ENCODE measurements at regions not wholly inside any gene's neighbourhood (a gene's known extent, or its start where the extent isn't known, plus 50 kb on each side); places are given as distances from the start of the nearest gene placed in this dataset.

- Histone ChIP-seq H3K9me3 (ENCODE audit: insufficient read depth, low read depth) (no peaks in the 10 kb centered on the region), H4K20me1 (ENCODE audit: insufficient read depth) (no peaks in the 10 kb centered on the region), H3K79me2 (ENCODE audit: low read depth) (no peaks in the 10 kb centered on the region), H3K27ac (no peak overlapping the region), H2AFZ (no peak overlapping the region), H3F3A (ENCODE audit: insufficient read depth, low read depth) (no peaks in the 10 kb centered on the region), H3K4me1 (replicated peaks; ENCODE audit: insufficient read depth) (no peaks in the 10 kb centered on the region), H3K9me2 (ENCODE audit: insufficient read depth) (no peaks in the 10 kb centered on the region), H3K4me3 (no peak overlapping the region), H3K36me3 (ENCODE audit: low read depth) (no peaks in the 10 kb centered on the region), H3K27me3 (ENCODE audit: insufficient read depth, low read depth) (no peaks in the 10 kb centered on the region), H3K4me2 (no peak overlapping the region)
- DNase-seq, result no peak
- intact Hi-C loops (cut with micrococcal nuclease; ENCODE audit: unreplicated experiment), result no loop called here
- ChIA-PET CTCF (no interaction called here), POLR2A (ENCODE audit: unreplicated experiment) (no interaction called here)
- BruUV-seq (replicated peaks), result no TSS peak
- TF ChIP-seq CTCF (conservative IDR thresholded peaks at IDR 0.05) (no peak), EZH2 (IDR thresholded peaks at IDR 0.05; ENCODE audit: low read depth) (no peak)
These were observed 1265.1 kb downstream of the BRINP3 start for GRCh38 chr1:189212606-189213005.

- no peak for TF ChIP-seq CTCF (conservative IDR thresholded peaks at IDR 0.05)
- no peak for TF ChIP-seq EZH2 (IDR thresholded peaks at IDR 0.05; ENCODE audit: low read depth)
- ChIA-PET POLR2A (ENCODE audit: unreplicated experiment) (no interaction called here), CTCF (no interaction called here)
- no peaks in the 10 kb centered on the region for H3F3A ChIP-seq (ENCODE audit: insufficient read depth, low read depth)
- no peaks in the 10 kb centered on the region for H3K4me1 ChIP-seq (replicated peaks; ENCODE audit: insufficient read depth)
- no TSS peak for BruUV-seq (replicated peaks)
- H3K4me3 ChIP-seq, result no peak overlapping the region
- H3K4me2 ChIP-seq, result no peak overlapping the region
- H3K36me3 ChIP-seq (ENCODE audit: low read depth), result no peaks in the 10 kb centered on the region
- H3K27ac ChIP-seq, result no peak overlapping the region
- no peak for DNase-seq
- intact Hi-C loops (cut with micrococcal nuclease; ENCODE audit: unreplicated experiment), result no loop called here
- H3K9me2 ChIP-seq (ENCODE audit: insufficient read depth), result no peaks in the 10 kb centered on the region
- no peaks in the 10 kb centered on the region for H4K20me1 ChIP-seq (ENCODE audit: insufficient read depth)
- H2AFZ ChIP-seq, result no peak overlapping the region
- H3K9me3 ChIP-seq (ENCODE audit: insufficient read depth, low read depth), result no peaks in the 10 kb centered on the region
- H3K79me2 ChIP-seq (ENCODE audit: low read depth), result no peaks in the 10 kb centered on the region
- no peaks in the 10 kb centered on the region for H3K27me3 ChIP-seq (ENCODE audit: insufficient read depth, low read depth)
These were observed 1260.8 kb downstream of the BRINP3 start for GRCh38 chr1:189216886-189217285.

GRCh38 chr1:189217646-189218045 is 1260.0 kb downstream of the BRINP3 start:
- Histone ChIP-seq H4K20me1 (ENCODE audit: insufficient read depth) (no peaks in the 10 kb centered on the region), H3K9me2 (ENCODE audit: insufficient read depth) (no peaks in the 10 kb centered on the region), H3K27ac (no peak overlapping the region), H3K4me2 (no peak overlapping the region), H3F3A (ENCODE audit: insufficient read depth, low read depth) (no peaks in the 10 kb centered on the region), H3K4me1 (replicated peaks; ENCODE audit: insufficient read depth) (no peaks in the 10 kb centered on the region), H3K36me3 (ENCODE audit: low read depth) (no peaks in the 10 kb centered on the region), H3K4me3 (no peak overlapping the region), H3K27me3 (ENCODE audit: insufficient read depth, low read depth) (no peaks in the 10 kb centered on the region), H3K9me3 (ENCODE audit: insufficient read depth, low read depth) (no peaks in the 10 kb centered on the region), H2AFZ (no peak overlapping the region), H3K79me2 (ENCODE audit: low read depth) (no peaks in the 10 kb centered on the region)
- intact Hi-C loops (cut with micrococcal nuclease; ENCODE audit: unreplicated experiment), result no loop called here
- CTCF ChIA-PET, result no interaction called here
- no peak for DNase-seq
- no peak for TF ChIP-seq EZH2 (IDR thresholded peaks at IDR 0.05; ENCODE audit: low read depth)
- TF ChIP-seq CTCF (conservative IDR thresholded peaks at IDR 0.05), result no peak
- POLR2A ChIA-PET (ENCODE audit: unreplicated experiment), result no interaction called here
- BruUV-seq (replicated peaks), result no TSS peak

Measured in PC-9 (cell line).